ENCODE measurements at regions not wholly inside any gene's neighbourhood (a gene's known extent, or its start where the extent isn't known, plus 50 kb on each side); places are given as distances from the start of the nearest gene placed in this dataset.
A peak's percentile ranks its signal among the peaks of the same experiment; 100 is the strongest.

GRCh38 chr20:39342463-39342862 is 380.3 kb downstream of the DHX35 start:
- DNase-seq, result no peak

- peak in 2 of 56 donors; percentile 3 to 6 for DNase-seq
Observed at GRCh38 chr20:39338469-39339376, 376.6 kb downstream of the DHX35 start.

- no peak for DNase-seq
Observed at GRCh38 chr20:39333211-39333610, 371.1 kb downstream of the DHX35 start.

GRCh38 chr20:39328347-39328746 is 366.2 kb downstream of the DHX35 start:
- no peak for DNase-seq

- DNase-seq, result no peak
Observed at GRCh38 chr20:39326050-39326449, 363.9 kb downstream of the DHX35 start.

GRCh38 chr20:39318911-39319310 is 356.8 kb downstream of the DHX35 start:
- no peak for DNase-seq

- DNase-seq, result no peak
Observed at GRCh38 chr20:39312676-39313075, 350.5 kb downstream of the DHX35 start.

- peak in 35 of 56 donors; percentile 2 to 54 (median 21) for DNase-seq
Observed at GRCh38 chr20:39311851-39312506, 349.8 kb downstream of the DHX35 start.

GRCh38 chr20:39310363-39310995 is 348.3 kb downstream of the DHX35 start:
- DNase-seq, result no peak

- no peak for DNase-seq
Observed at GRCh38 chr20:39309458-39309857, 347.3 kb downstream of the DHX35 start.

- DNase-seq, result no peak
Observed at GRCh38 chr20:39302312-39302711, 340.2 kb downstream of the DHX35 start.

- no peak for DNase-seq
Observed at GRCh38 chr20:39299783-39300182, 337.6 kb downstream of the DHX35 start.

- peak in 5 of 56 donors; percentile 14 to 35 (median 23) for DNase-seq
Observed at GRCh38 chr20:39298571-39299506, 336.7 kb downstream of the DHX35 start.

- DNase-seq, result peak in 36 of 56 donors; percentile 0 to 55 (median 22)
Observed at GRCh38 chr20:39298121-39298520, 336.0 kb downstream of the DHX35 start.

- no peak for DNase-seq
Observed at GRCh38 chr20:39295301-39295700, 333.2 kb downstream of the DHX35 start.

GRCh38 chr20:39294137-39294725 is 332.1 kb downstream of the DHX35 start:
- DNase-seq, result no peak

- DNase-seq, result no peak
Observed at GRCh38 chr20:39292193-39292736, 330.1 kb downstream of the DHX35 start.

- DNase-seq, result no peak
Observed at GRCh38 chr20:39291301-39291700, 329.2 kb downstream of the DHX35 start.

GRCh38 chr20:39290575-39290974 is 328.4 kb downstream of the DHX35 start:
- no peak for DNase-seq

GRCh38 chr20:39289831-39290230 is 327.7 kb downstream of the DHX35 start:
- no peak for DNase-seq

All from nucleus accumbens (tissue), 56 donors.